OCI-LY1 (cell line): ENCODE measurements at regions not wholly inside any gene's neighbourhood (a gene's known extent, or its start where the extent isn't known, plus 50 kb on each side); places are given as distances from the start of the nearest gene placed in this dataset.

ENCODE experiments used
- CTCF ChIP-seq: fragments of 200-600 bp; sonication (generic), shearing (Covaris generic); IDR thresholded peaks from 2 replicates; pipeline ENCODE4 v1.5.1; 2017; ENCODE audit warnings: mild to moderate bottlenecking, antibody characterized with exemption, low read length, moderate library complexity, mixed read lengths
- EZH2 ChIP-seq: fragments of 200-600 bp; sonication (generic), shearing (Covaris generic); IDR thresholded peaks from 2 replicates; pipeline ENCODE4 v1.8.0; 2017; ENCODE audit warnings: borderline replicate concordance, mixed run types, mild to moderate bottlenecking, antibody characterized with exemption, low read length, moderate library complexity, mixed read lengths

GRCh38 chr14:23831596-23831995 is 122.0 kb upstream of the DHRS4 start:
- TF ChIP-seq CTCF (no peak), EZH2 (no peak)
